ENCODE measurements at regions not wholly inside any gene's neighbourhood (a gene's known extent, or its start where the extent isn't known, plus 50 kb on each side); places are given as distances from the start of the nearest gene placed in this dataset.

DNA sequence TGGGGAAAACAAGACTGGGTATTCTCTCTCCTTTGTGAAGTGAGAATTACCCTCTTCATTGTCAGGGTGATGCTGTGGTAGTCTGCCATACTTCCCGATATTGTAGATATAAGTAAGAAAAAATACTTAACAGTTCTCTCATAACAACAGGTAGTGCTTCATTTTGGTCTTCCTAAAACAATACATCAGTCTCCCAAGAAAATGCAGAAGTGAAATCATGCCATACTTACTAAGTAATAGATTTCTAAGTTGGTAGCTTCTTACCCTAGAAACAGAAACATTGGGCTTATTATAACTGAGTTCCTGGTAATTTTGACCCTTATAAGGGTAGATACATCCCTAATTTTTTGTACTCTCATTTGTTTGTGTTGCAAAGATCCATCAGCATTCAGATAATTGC, 460.7 kb upstream of the DCC start:
- Histone ChIP-seq H3K79me1 (ENCODE audit: low read depth, low read length) (no peaks in the 10 kb centered on the region), H3K79me2 (ENCODE audit: control insufficient read depth in 1 of 2, insufficient read depth in 2 of 2, low read length in 2 of 2) (no peaks in the 10 kb centered on the region), H4K91ac (replicated peaks; ENCODE audit: insufficient read length, low read length) (no peak overlapping the region), H2BK20ac (ENCODE audit: low read length) (no peak overlapping the region), H4K20me1 (replicated peaks in 1 of 2; ENCODE audit: control insufficient read depth in 1 of 2, insufficient read depth in 2 of 2, low read length in 2 of 2) (no peaks in the 10 kb centered on the region), H2BK120ac (replicated peaks; ENCODE audit: low read depth, low read length) (no peak overlapping the region), H3K4me2 (ENCODE audit: insufficient read depth in 1 of 2, low read depth in 2 of 2, low read length in 2 of 2) (no peak overlapping the region), H3K14ac (ENCODE audit: insufficient read length) (no peak overlapping the region), H3K23me2 (ENCODE audit: low read depth, low read length) (no peaks in the 10 kb centered on the region), H2AFZ (ENCODE audit: low read length) (no peak overlapping the region), H3K4me1 (replicated peaks in 1 of 4; ENCODE audit: control insufficient read depth in 3 of 4, insufficient read depth in 4 of 4, low read length in 3 of 4) (no peaks in the 10 kb centered on the region), H3K9ac (replicated peaks in 1 of 4; ENCODE audit: extremely low read depth in 1 of 4, low read depth in 3 of 4, low read length in 3 of 4) (no peak overlapping the region), H3K4ac (replicated peaks; ENCODE audit: insufficient read length, low read depth, low read length) (no peak overlapping the region), H3K36me3 (ENCODE audit: control insufficient read depth in 2 of 4, insufficient read depth in 4 of 4, low read length in 3 of 4) (no peaks in the 10 kb centered on the region), H3K23ac (ENCODE audit: insufficient read length) (no peak overlapping the region), H3K9me3 (ENCODE audit: insufficient read depth in 2 of 2, low read depth in 1 of 2, low read length in 1 of 2) (no peaks in the 10 kb centered on the region), H4K8ac (ENCODE audit: extremely low read depth, insufficient read depth, low read length) (no peak overlapping the region), H3K56ac (replicated peaks; ENCODE audit: insufficient read length, low read depth, low read length) (no peak overlapping the region), H3K27me3 (replicated peaks in 1 of 4; ENCODE audit: control insufficient read depth in 3 of 4, extremely low read depth in 1 of 4, insufficient read depth in 3 of 4, low read length in 3 of 4) (no peaks in the 10 kb centered on the region; a peak in 1 of 7 replicates), H3K18ac (ENCODE audit: extremely low read depth, low read length) (no peak overlapping the region), H2AK5ac (ENCODE audit: low read depth, low read length) (no peak overlapping the region), H2BK5ac (ENCODE audit: low read depth, low read length) (no peak overlapping the region), H2BK15ac (ENCODE audit: low read length) (no peak overlapping the region), H3K4me3 (ENCODE audit: extremely low read depth in 1 of 4, insufficient read depth in 2 of 4, low read depth in 3 of 4, low read length in 4 of 4) (no peak overlapping the region), H4K5ac (ENCODE audit: insufficient read length, low read depth, low read length) (no peak overlapping the region), H2BK12ac (ENCODE audit: low read depth, low read length) (no peak overlapping the region), H3K27ac (ENCODE audit: low read depth, low read length) (no peak overlapping the region)
- FAIRE-seq (no peak), DNase-seq (ENCODE audit: low read depth in 1 of 2, low spot score in 2 of 2) (no peak)
- ChIA-PET POLR2A (ENCODE audit: partially characterized antibody) (no interaction called here), CTCF (ENCODE audit: partially characterized antibody) (no interaction called here)
- TF ChIP-seq NRF1 (IDR thresholded peaks at IDR 0.05; ENCODE audit: low read depth, low read length) (no peak), SP1 (IDR thresholded peaks at IDR 0.05; ENCODE audit: low read depth, low read length) (no peak), RBBP5 (IDR thresholded peaks at IDR 0.05; ENCODE audit: borderline replicate concordance, low read depth, low read length) (no peak), POU5F1 (IDR thresholded peaks at IDR 0.05; ENCODE audit: low read depth, low read length) (no peak), BCL11A (IDR thresholded peaks at IDR 0.05; ENCODE audit: low read depth in 2 of 2, low read length in 2 of 2) (no peak)
- WGBS, 2 experiments (ENCODE audit: extremely low coverage in 1 of 2, insufficient coverage in 1 of 2, insufficient read length in 1 of 2, insufficient replicate concordance in 2 of 2, low coverage in 1 of 2, low lambda C conversion rate in 2 of 2, missing lambda C conversion rate in 1 of 2), result 94% methylated on average over 1 of the region's 1 CpG; no CpG with 5 or more reads in 1 of the 2 experiments
